ENCODE measurements at regions not wholly inside any gene's neighbourhood (a gene's known extent, or its start where the extent isn't known, plus 50 kb on each side); places are given as distances from the start of the nearest gene placed in this dataset.

DNA sequence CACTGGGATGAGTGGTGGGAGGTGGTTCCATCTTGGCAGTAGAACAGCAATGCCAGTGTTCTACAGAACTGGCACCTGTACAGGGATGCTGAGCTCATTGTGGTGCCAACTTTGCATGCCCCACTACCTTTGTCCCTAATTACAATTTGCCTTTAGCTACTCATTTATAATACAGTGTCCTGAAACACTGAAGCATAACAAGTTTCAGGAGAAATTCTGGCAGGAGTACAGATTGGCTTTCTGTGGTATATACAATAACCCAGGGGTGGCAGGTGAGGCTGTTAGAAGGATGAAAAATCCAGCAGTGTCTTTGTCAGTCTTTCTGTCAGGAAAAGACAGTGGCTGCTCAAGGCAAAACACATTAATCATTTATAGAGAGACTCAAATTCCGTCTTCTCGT lies 240.3 kb downstream of the FAM76B start:
- TF ChIP-seq, protein P1, sequence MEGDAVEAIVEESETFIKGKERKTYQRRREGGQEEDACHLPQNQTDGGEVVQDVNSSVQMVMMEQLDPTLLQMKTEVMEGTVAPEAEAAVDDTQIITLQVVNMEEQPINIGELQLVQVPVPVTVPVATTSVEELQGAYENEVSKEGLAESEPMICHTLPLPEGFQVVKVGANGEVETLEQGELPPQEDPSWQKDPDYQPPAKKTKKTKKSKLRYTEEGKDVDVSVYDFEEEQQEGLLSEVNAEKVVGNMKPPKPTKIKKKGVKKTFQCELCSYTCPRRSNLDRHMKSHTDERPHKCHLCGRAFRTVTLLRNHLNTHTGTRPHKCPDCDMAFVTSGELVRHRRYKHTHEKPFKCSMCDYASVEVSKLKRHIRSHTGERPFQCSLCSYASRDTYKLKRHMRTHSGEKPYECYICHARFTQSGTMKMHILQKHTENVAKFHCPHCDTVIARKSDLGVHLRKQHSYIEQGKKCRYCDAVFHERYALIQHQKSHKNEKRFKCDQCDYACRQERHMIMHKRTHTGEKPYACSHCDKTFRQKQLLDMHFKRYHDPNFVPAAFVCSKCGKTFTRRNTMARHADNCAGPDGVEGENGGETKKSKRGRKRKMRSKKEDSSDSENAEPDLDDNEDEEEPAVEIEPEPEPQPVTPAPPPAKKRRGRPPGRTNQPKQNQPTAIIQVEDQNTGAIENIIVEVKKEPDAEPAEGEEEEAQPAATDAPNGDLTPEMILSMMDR (conservative IDR thresholded peaks at IDR 0.05; ENCODE audit: low read depth, low read length): no peak
- TF ChIP-seq EZH2 (IDR thresholded peaks at IDR 0.05; ENCODE audit: low read length, unreplicated experiment): no peak
